Hepatocyte (in vitro differentiated cells): ENCODE measurements at regions not wholly inside any gene's neighbourhood (a gene's known extent, or its start where the extent isn't known, plus 50 kb on each side); places are given as distances from the start of the nearest gene placed in this dataset.

ENCODE experiments used
- DNase-seq: peaks from one replicate; pipeline ENCODE4 v3.0.0-alpha.2; 2016; ENCODE audit warnings: low spot score
- H2AFZ ChIP-seq: fragments of 200-600 bp; sonication (generic); 2 replicates; pipeline ENCODE4 v1.6.0; 2016; ENCODE audit warnings: antibody characterized with exemption, mild to moderate bottlenecking
- H3K27ac ChIP-seq: fragments of 200-600 bp; sonication (generic); 2 replicates; pipeline ENCODE4 v1.5.1; 2016; ENCODE audit warnings: mild to moderate bottlenecking
- H3K27me3 ChIP-seq: fragments of 200-600 bp; sonication (generic); 2 replicates; pipeline ENCODE4 v1.6.1; 2016
- H3K36me3 ChIP-seq: fragments of 200-600 bp; sonication (generic); replicated peaks from 2 replicates; pipeline ENCODE4 v1.5.1; 2016; ENCODE audit warnings: low read depth; ENCODE audit not compliant: insufficient read depth
- H3K4me1 ChIP-seq: fragments of 200-600 bp; sonication (generic); 2 replicates; pipeline ENCODE4 v1.5.1; 2016; ENCODE audit warnings: mild to moderate bottlenecking, moderate library complexity; ENCODE audit not compliant: insufficient read depth
- H3K4me2 ChIP-seq: fragments of 200-600 bp; sonication (generic); 2 replicates; pipeline ENCODE4 v1.6.0; 2016
- H3K4me3 ChIP-seq: fragments of 200-600 bp; sonication (generic); 2 replicates; pipeline ENCODE4 v1.5.1; 2016; ENCODE audit warnings: mild to moderate bottlenecking
- H3K79me2 ChIP-seq: fragments of 200-600 bp; sonication (generic); 2 replicates; pipeline ENCODE4 v1.6.0; 2017; ENCODE audit warnings: mild to moderate bottlenecking
- H3K9me2 ChIP-seq: fragments of 200-600 bp; sonication (generic); replicated peaks from 2 replicates; pipeline ENCODE4 v1.6.0; 2017; ENCODE audit warnings: mild to moderate bottlenecking; ENCODE audit not compliant: insufficient read depth
- H3K9me3 ChIP-seq: fragments of 200-600 bp; sonication (generic); 2 replicates; pipeline ENCODE4 v1.5.1; 2016; ENCODE audit warnings: low read depth, mild to moderate bottlenecking
- H4K20me1 ChIP-seq: fragments of 200-600 bp; sonication (generic); 2 replicates; pipeline ENCODE4 v1.6.0; 2016; ENCODE audit warnings: mild to moderate bottlenecking; ENCODE audit not compliant: insufficient read depth, poor library complexity, severe bottlenecking
- CTCF ChIP-seq: fragments of 200-600 bp; sonication (generic); IDR thresholded peaks from 2 replicates; pipeline ENCODE4 v1.5.1; 2016; ENCODE audit warnings: antibody characterized with exemption, mild to moderate bottlenecking; ENCODE audit not compliant: poor library complexity
- EZH2 ChIP-seq: fragments of 200-600 bp; sonication (generic); IDR thresholded peaks from 2 replicates; pipeline ENCODE4 v1.6.1; 2016; ENCODE audit warnings: antibody characterized with exemption, mild to moderate bottlenecking, borderline replicate concordance
- EZH2phosphoT487 ChIP-seq: fragments of 200-600 bp; sonication (generic); IDR thresholded peaks from one replicate; pipeline ENCODE4 v1.6.1; 2018; ENCODE audit warnings: antibody characterized with exemption, mild to moderate bottlenecking, low read depth, moderate library complexity; ENCODE audit not compliant: unreplicated experiment, severe bottlenecking
- WGBS: methylation state at CpG from one replicate; pipeline ENCODE4 v1.1.6; 2016; ENCODE audit warnings: low lambda C conversion rate; ENCODE audit errors: missing lambda C conversion rate; 5-methylcytosine and 5-hydroxymethylcytosine counted together

GRCh38 chr2:19700861-19701585 is 200.8 kb downstream of the TTC32 start:
- no peak for DNase-seq
- H3K9me3 ChIP-seq: no peaks in the 10 kb centered on the region
- H3K27me3 ChIP-seq: no peaks in the 10 kb centered on the region
- no peak overlapping the region for H2AFZ ChIP-seq
- H3K79me2 ChIP-seq: no peaks in the 10 kb centered on the region
- no peak overlapping the region for H3K27ac ChIP-seq
- TF ChIP-seq EZH2phosphoT487 (no peak), EZH2 (no peak), CTCF (no peak)
- H4K20me1 ChIP-seq: no peaks in the 10 kb centered on the region
- H3K4me1 ChIP-seq: no peaks in the 10 kb centered on the region
- no peak overlapping the region for H3K4me3 ChIP-seq
- 86% methylated on average over 10 of the region's 10 CpGs for WGBS
- H3K9me2 ChIP-seq: no peaks in the 10 kb centered on the region
- H3K4me2 ChIP-seq: no peak overlapping the region
- H3K36me3 ChIP-seq: no peaks in the 10 kb centered on the region

DNA sequence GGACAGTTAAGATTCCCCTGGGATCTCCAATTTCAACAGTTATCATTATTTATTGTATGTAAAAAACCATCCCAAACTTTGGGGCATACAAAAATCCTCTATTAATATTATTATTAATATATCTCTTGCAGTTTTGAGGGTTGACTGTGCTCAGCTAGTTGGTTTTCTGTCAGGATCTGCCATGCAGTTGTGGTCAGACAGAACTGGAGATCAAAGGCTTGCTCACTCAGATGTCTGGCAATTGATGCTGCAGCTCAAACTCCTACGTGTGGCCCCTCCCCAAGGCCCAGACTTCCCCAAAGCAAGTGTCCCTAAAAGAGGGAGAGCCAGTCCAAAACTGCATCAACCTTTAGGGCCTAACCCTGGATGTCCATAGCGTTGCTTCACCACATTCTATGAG is 204.7 kb downstream of the TTC32 start:
- Histone ChIP-seq H3K9me2 (no peaks in the 10 kb centered on the region), H3K27ac (no peak overlapping the region), H3K36me3 (no peaks in the 10 kb centered on the region), H3K9me3 (no peaks in the 10 kb centered on the region), H3K4me1 (no peaks in the 10 kb centered on the region), H3K27me3 (no peaks in the 10 kb centered on the region), H4K20me1 (no peaks in the 10 kb centered on the region), H3K4me2 (no peak overlapping the region), H2AFZ (no peak overlapping the region), H3K79me2 (no peaks in the 10 kb centered on the region), H3K4me3 (no peak overlapping the region)
- no peak for DNase-seq
- 62% methylated on average over 2 of the region's 2 CpGs for WGBS
- TF ChIP-seq EZH2 (no peak), CTCF (no peak), EZH2phosphoT487 (no peak)

DNA sequence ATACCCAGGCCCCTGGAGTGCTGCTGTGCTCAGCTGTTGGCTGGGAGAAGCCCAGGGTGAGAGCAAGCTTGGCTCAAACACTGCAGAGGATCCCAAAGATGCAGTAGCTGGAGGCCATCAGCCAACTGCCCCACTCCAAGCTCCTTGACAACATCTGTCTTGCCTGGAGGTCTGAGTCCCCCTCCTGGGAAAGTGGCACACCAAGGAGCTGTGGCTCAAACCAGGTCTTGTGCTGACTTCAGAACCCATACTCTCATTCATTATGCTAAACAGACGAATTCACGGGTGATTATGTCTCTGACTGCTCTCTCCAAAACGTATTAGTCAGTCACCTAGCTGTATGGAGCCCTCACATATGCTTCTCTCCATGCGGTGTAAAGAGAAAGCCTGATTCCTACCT is 206.1 kb downstream of the TTC32 start:
- no peak overlapping the region for H3K27ac ChIP-seq
- no peak overlapping the region for H2AFZ ChIP-seq
- TF ChIP-seq EZH2: no peak
- no peak for TF ChIP-seq CTCF
- TF ChIP-seq EZH2phosphoT487: no peak
- WGBS: 73% methylated on average over 4 of the region's 4 CpGs
- H3K4me2 ChIP-seq: no peak overlapping the region
- no peaks in the 10 kb centered on the region for H3K36me3 ChIP-seq
- no peaks in the 10 kb centered on the region for H3K27me3 ChIP-seq
- no peaks in the 10 kb centered on the region for H4K20me1 ChIP-seq
- no peak overlapping the region for H3K4me3 ChIP-seq
- no peaks in the 10 kb centered on the region for H3K9me2 ChIP-seq
- DNase-seq: no peak
- H3K9me3 ChIP-seq: no peaks in the 10 kb centered on the region
- H3K4me1 ChIP-seq: no peaks in the 10 kb centered on the region
- no peaks in the 10 kb centered on the region for H3K79me2 ChIP-seq
